Lower leg skin (tissue), 4 donors: ENCODE measurements at regions not wholly inside any gene's neighbourhood (a gene's known extent, or its start where the extent isn't known, plus 50 kb on each side); places are given as distances from the start of the nearest gene placed in this dataset.

Source experiments
- DNase-seq, 2 donors: peaks; one replicate each; pipeline ENCODE4 v3.0.0-alpha.2; 2019; ENCODE audit warnings: low spot score in 2 of 2
- H3K4me3 ChIP-seq: fragments of 200-600 bp; sonication (generic); 2 replicates; pipeline ENCODE4 v1.5.1; 2017; ENCODE audit warnings: mild to moderate bottlenecking, low read depth; ENCODE audit not compliant: poor library complexity, severe bottlenecking
- POLR2A ChIP-seq, 2 donors: fragments of 450-650 bp; IDR thresholded peaks; one replicate each; pipeline ENCODE4 v1.6.1; 2016 to 2017; ENCODE audit warnings: antibody characterized with exemption in 2 of 2, mild to moderate bottlenecking in 1 of 2, moderate library complexity in 1 of 2
- WGBS, 2 donors: methylation state at CpG; one replicate each; pipeline ENCODE4 v1.1.5; 2018; 5-methylcytosine and 5-hydroxymethylcytosine counted together
- intact Hi-C: fragments of 100-400 bp; cut with DNase I; formaldehyde crosslinking; loops from one replicate; pipeline ENCODE4 v1.15.0; 2023; ENCODE audit warnings: low total_unique reads
- TF ChIP-seq, protein P1 (sequence below), 3 donors: fragments of 450-650 bp; IDR thresholded peaks; one replicate each; pipeline ENCODE4 v1.5.1; 2016; ENCODE audit warnings: antibody characterized with exemption in 3 of 3, mild to moderate bottlenecking in 3 of 3, moderate library complexity in 2 of 3

DNA sequence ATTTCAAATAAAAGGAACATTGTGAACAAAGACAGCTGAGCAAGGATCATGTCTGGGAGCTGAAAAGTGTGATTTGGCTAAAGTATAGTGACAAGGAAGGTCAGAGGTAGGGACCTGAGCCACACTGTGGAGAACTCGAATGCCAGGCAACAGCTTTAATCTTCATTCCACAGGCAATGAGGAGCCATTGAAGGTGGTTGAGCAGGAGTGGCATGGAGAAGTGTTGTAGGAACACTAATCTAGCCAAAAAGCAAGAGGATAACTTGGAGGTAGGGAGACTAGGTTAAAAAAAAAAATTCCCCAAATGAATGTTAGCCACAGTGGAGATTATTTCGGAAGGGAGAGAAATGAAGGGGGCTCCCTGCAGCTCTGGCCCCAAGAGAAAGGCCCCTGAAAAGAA lies 286.9 kb downstream of the BCOR start:
- intact Hi-C loops, result no loop called here
- no peak for DNase-seq
- no peak for TF ChIP-seq POLR2A (IDR thresholded peaks at IDR 0.05)
- TF ChIP-seq, protein P1, sequence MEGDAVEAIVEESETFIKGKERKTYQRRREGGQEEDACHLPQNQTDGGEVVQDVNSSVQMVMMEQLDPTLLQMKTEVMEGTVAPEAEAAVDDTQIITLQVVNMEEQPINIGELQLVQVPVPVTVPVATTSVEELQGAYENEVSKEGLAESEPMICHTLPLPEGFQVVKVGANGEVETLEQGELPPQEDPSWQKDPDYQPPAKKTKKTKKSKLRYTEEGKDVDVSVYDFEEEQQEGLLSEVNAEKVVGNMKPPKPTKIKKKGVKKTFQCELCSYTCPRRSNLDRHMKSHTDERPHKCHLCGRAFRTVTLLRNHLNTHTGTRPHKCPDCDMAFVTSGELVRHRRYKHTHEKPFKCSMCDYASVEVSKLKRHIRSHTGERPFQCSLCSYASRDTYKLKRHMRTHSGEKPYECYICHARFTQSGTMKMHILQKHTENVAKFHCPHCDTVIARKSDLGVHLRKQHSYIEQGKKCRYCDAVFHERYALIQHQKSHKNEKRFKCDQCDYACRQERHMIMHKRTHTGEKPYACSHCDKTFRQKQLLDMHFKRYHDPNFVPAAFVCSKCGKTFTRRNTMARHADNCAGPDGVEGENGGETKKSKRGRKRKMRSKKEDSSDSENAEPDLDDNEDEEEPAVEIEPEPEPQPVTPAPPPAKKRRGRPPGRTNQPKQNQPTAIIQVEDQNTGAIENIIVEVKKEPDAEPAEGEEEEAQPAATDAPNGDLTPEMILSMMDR (IDR thresholded peaks at IDR 0.05), result no peak

DNA sequence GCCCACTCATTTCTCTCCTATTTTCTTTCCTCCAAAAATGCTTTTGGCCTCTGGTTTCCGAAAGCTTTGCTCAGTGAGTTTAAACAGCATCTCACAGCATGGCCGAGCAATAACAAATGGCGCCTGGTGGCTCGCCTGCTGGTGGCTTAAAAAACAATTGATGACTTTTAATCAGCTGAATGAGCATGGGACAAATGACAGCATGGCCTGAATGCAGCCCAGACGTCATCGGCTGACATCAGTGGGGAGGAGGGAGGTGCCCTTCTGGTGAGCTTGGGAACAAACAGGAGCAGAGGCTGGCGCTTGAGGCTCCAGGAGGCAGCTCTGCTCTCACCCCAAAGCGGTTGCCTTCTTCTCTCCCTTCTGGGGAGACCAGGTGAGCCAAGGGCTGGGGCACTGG lies 286.4 kb downstream of the BCOR start:
- WGBS, 2 donors, result 78 to 96% methylated on average over 8 of the region's 8 CpGs
- DNase-seq, result no peak

More for the DNA sequence above, 286.9 kb downstream of the BCOR start:
- H3K4me3 ChIP-seq, result no peak overlapping the region
- 74 to 100% methylated on average over 2 of the region's 2 CpGs for WGBS, 2 donors

DNA sequence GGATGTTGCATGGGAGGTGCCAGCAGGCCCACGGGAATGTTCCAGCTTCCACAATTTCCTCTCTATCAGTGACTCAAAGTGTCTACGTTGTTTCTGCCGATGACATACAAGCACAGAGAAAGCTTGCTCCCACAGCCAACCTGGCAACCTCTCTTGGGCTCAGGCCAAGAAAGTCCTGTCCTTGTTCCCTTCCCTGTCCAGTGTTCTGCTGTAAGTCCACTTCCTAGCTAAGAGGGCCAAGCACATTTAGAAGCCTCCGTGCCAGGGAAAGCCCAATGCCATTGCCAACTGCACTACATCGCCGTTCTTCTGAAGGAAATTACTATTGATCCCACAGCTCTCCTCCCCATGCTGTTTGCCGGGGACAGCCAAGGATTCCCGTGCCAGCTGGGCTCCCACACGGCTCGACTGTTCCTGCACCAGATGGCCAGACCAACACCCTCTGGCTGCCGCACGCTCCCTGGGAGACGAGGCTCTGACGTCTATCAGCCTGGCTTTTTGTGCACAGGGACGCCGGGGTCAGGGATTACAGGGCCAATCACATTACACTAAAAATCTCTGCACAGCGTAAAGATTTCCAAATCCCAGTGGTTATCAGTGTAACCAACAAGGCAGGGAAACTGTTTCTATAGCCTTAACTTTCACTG lies 284.0 kb downstream of the BCOR start:
- TF ChIP-seq POLR2A (IDR thresholded peaks at IDR 0.05), result no peak
- TF ChIP-seq, protein P1 (IDR thresholded peaks at IDR 0.05), result no peak
- no peak overlapping the region for H3K4me3 ChIP-seq
- WGBS, 2 donors, result 53 to 54% methylated on average over 14 to 17 of the region's 17 CpGs
- DNase-seq, result peak; percentile 50 to 92
- intact Hi-C loops, result no loop called here

More for the DNA sequence above, 286.4 kb downstream of the BCOR start:
- TF ChIP-seq POLR2A (IDR thresholded peaks at IDR 0.05), result no peak
- intact Hi-C loops, result no loop called here
- no peak overlapping the region for H3K4me3 ChIP-seq

DNA sequence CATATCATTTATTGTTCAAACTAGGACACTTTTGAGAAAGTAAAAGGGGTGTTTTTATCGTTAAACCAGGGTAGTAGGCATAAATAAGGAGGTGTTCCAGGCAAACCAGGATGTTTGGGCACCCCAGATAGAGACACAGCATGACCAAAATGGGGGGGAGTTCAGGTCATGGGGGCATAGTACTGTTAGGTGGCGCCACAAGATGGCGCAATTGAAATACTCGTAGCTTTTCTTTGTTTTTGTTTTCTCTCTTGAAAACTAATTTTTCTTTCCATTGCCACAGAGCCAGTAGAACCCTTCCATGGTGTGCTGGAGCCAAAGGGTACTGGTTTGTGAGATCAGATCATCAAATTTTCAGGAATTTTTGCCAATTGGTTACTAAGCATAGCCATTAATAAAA lies 283.4 kb downstream of the BCOR start:
- no peak overlapping the region for H3K4me3 ChIP-seq
- DNase-seq, result no peak
- intact Hi-C loops, result no loop called here
- WGBS, 2 donors, result 29 to 52% methylated on average over 4 of the region's 4 CpGs
- no peak for TF ChIP-seq POLR2A (IDR thresholded peaks at IDR 0.05)
- TF ChIP-seq, protein P1 (IDR thresholded peaks at IDR 0.05), result no peak

DNA sequence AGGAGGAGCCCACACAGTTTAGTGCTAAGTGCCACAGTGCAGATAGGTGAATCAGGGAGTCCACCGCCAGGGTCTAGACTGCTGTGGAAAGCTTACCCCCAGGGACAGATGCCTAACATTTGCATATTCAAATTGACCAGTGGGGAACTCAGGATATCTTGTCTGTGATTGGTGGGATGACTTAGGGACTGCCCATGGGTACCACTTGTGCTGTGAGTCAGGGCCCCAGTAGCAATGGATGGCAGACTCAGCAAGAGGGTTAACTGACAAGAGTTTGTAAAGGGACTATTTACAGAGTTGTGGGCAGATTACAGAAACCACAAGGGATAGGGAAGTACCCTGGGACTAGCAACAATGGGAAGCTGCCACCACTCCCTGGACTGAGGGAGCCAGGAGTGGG lies 282.1 kb downstream of the BCOR start:
- DNase-seq, result no peak
- TF ChIP-seq, protein P1 (IDR thresholded peaks at IDR 0.05), result no peak
- TF ChIP-seq POLR2A (IDR thresholded peaks at IDR 0.05), result no peak
- 62 to 100% methylated on average over 1 of the region's 1 CpG for WGBS, 2 donors
- H3K4me3 ChIP-seq, result no peak overlapping the region
- intact Hi-C loops, result no loop called here

DNA sequence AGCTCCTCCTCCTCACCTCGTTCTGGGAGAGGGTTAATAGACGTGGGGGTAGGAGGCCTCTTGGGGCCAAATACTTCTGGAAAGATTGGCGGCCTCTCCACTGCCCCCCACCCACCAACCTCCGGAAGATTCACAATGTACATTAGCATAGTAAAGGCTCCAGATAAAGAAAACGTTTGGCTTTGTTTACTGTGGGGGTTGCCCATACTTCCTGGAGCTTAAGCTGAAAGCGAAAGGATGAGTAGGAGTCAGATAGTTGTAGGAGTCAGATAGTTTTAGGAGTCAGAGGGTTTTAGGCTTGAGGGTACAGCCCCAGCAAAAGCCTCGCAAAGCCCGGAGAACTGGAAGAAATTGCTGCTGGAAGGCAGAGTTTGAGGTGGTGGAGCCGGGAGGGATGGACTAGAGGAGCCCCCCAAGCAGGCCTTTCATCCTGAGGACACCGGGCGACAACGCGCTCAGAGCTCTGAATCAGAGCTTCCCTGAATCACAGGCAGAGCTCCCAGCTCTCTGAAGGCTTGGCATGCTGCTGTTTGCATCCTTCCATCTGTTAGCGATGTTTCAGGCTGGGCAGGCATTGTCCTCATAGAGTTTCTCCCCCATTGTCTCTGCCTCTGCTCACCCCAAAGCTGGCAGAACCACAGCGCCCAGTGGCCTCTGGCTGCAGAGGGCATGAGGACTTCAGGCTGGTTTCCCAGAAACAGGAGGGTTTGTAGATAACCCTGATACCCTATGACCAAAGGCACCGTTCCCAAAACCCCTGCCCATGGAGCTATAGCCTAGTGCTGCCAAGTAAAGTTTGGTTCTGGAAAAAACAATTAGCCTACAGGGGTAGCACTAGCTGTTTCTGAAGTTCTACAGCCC lies 280.7 kb downstream of the BCOR start:
- DNase-seq, result no peak
- intact Hi-C loops, result no loop called here
- no peak overlapping the region for H3K4me3 ChIP-seq
- no peak for TF ChIP-seq POLR2A (IDR thresholded peaks at IDR 0.05)
- TF ChIP-seq, protein P1 (IDR thresholded peaks at IDR 0.05), result no peak
- 37 to 67% methylated on average over 15 to 16 of the region's 16 CpGs for WGBS, 2 donors
